Spleen (tissue), 11 donors: ENCODE measurements at regions not wholly inside any gene's neighbourhood (a gene's known extent, or its start where the extent isn't known, plus 50 kb on each side); places are given as distances from the start of the nearest gene placed in this dataset.
"Not testable (repeated sequence)": the region's sequence is repeated elsewhere in the genome, so short reads cannot be mapped to it uniquely, and the experiment has no call there.

Experiments used
- DNase-seq: peaks from one replicate; pipeline ENCODE4 v3.0.0-alpha.2; 2020
- H3K27ac ChIP-seq, 8 donors: fragments of 200-600 bp; sonication (generic) in 7 of 8; 1 replicate in 4 of 8; 2 replicates in 4 of 8; pipeline versions ENCODE4 v1.5.0 to v1.8.0; 2016 to 2021; ENCODE audit warnings: inconsistent platforms in 4 of 8, mild to moderate bottlenecking in 4 of 8, moderate library complexity in 1 of 8
- H3K27me3 ChIP-seq, 7 donors: fragments of 200-600 bp; sonication (generic) in 6 of 7; replicated peaks in 1 of 7; 1 replicate in 4 of 7; 2 replicates in 3 of 7; pipeline versions ENCODE4 v1.5.0 to v1.8.0; 2016 to 2021; ENCODE audit warnings: inconsistent platforms in 3 of 7, mild to moderate bottlenecking in 1 of 7
- H3K36me3 ChIP-seq, 6 donors: fragments of 200-600 bp; sonication (generic) in 5 of 6; 1 replicate in 4 of 6; 2 replicates in 2 of 6; pipeline versions ENCODE4 v1.5.0 to v1.8.0; 2016 to 2021; ENCODE audit warnings: inconsistent platforms in 2 of 6
- H3K4me1 ChIP-seq, 6 donors: fragments of 200-600 bp; sonication (generic) in 5 of 6; 1 replicate in 3 of 6; 2 replicates in 3 of 6; pipeline versions ENCODE4 v1.5.0 to v1.8.0; 2016 to 2021; ENCODE audit warnings: inconsistent platforms in 3 of 6
- H3K4me3 ChIP-seq, 8 donors: fragments of 200-600 bp; sonication (generic) in 7 of 8; 1 replicate in 4 of 8; 2 replicates in 4 of 8; pipeline versions ENCODE4 v1.5.0 to v1.8.0; 2016 to 2021; ENCODE audit warnings: inconsistent platforms in 4 of 8, mild to moderate bottlenecking in 4 of 8, moderate library complexity in 2 of 8
- H3K9me3 ChIP-seq, 8 donors: fragments of 200-600 bp; sonication (generic) in 7 of 8; 1 replicate in 4 of 8; 2 replicates in 4 of 8; pipeline versions ENCODE4 v1.5.0 to v1.8.0; 2016 to 2021; ENCODE audit warnings: inconsistent platforms in 4 of 8
- POLR2A ChIP-seq, 3 donors: fragments of 450-650 bp; IDR thresholded peaks; one replicate each; pipeline ENCODE4 v1.5.1; 2017; ENCODE audit warnings: antibody characterized with exemption in 3 of 3, mild to moderate bottlenecking in 1 of 3
- POLR2AphosphoS5 ChIP-seq, 3 donors: sonication (generic); formaldehyde crosslinking; IDR thresholded peaks; one replicate each; pipeline ENCODE4 v1.5.1; 2017; ENCODE audit warnings: antibody characterized with exemption in 3 of 3
- WGBS, 5 donors: extraction: QIAGEN DNeasy Blood & Tissue Kit in 3 of 5; methylation state at CpG; one replicate each; pipeline versions ENCODE4 v1.1.5 to v1.1.7; 2013 to 2018; 5-methylcytosine and 5-hydroxymethylcytosine counted together
- intact Hi-C: fragments of 100-400 bp; cut with DNase I; formaldehyde crosslinking; loops from one replicate; pipeline ENCODE4 v1.15.0; 2023; ENCODE audit warnings: low total_unique reads
- TF ChIP-seq, protein P1 (sequence below), 11 experiments: fragments of 200-600 bp in 7 of 11; fragments of 450-650 bp in 4 of 11; sonication (generic) in 4 of 11; IDR thresholded peaks in 8 of 11; conservative IDR thresholded peaks in 3 of 11; 1 replicate in 7 of 11; 2 replicates in 4 of 11; pipeline versions ENCODE4 v1.4.0 to v1.8.0; 2016 to 2021; ENCODE audit warnings: antibody characterized with exemption in 11 of 11, inconsistent platforms in 4 of 11, mild to moderate bottlenecking in 1 of 11
- donor health status: healthy with polysubstance abuse.
- donor health status: DM: no; HTN: no; CAD: no; lungs with moderate emphysema.
- donor health status: DM: no; HTN: no; CAD: no.
- donor health status: Bipolar disorder and iron deficiency.
- donor health status: healthy.
- donor health status: DM: no; HTN: no; CAD: no.
- donor health status: DM: yes; HTN: yes; CAD: no.

DNA sequence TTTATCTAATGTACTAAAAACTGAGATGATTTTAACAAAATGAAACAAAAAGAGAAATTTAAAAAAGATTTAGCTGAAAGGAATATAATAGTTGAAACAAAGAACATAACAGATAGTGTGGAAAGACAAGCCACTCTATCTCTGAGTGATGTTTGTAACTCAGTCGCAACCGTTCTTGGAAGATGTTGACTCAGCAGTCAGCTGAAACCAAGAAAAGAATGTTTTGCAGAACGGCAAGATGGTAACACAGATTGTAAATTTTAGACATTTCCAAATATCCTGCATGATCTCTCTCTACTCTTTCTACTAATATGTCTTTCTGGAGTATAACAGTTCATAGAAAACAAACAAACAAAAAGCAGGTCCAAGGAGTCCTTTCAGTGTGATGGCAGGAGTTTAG is 746.1 kb upstream of the CDH6 start:
- intact Hi-C loops: no loop called here
- H3K9me3 ChIP-seq: peaks cover 0 to 25% (median 2%) of the 10 kb centered on the region in 8 donors
- H3K36me3 ChIP-seq: no peaks in the 10 kb centered on the region
- no peaks in the 10 kb centered on the region for H3K4me1 ChIP-seq
- H3K4me3 ChIP-seq: no peak overlapping the region
- H3K27me3 ChIP-seq: no peaks in the 10 kb centered on the region
- no peak overlapping the region for H3K27ac ChIP-seq
- TF ChIP-seq POLR2A (IDR thresholded peaks at IDR 0.05) (no peak), POLR2AphosphoS5 (IDR thresholded peaks at IDR 0.05) (no peak)
- 83 to 92% (median 88%) methylated on average over 3 of the region's 3 CpGs for WGBS, 5 donors
- no peak for DNase-seq

DNA sequence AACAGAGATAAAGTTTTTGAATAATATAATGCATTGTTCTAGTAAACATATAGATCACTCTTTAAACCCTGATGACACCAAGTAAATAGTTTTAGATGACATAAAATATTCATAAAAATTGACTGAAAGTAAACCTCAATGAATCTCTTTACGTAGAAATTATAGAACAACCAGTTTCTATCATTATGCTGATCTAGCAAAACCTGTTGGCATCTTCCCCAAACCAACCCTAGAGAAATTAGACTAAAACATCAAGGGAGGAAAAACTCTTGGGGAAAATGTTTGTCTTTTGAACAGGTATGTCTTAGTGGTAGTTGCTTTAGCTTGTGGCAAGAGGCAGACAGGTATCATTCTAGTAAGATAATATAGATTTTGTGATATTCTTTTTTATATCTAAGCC is 747.0 kb upstream of the CDH6 start:
- intact Hi-C loops: no loop called here
- Histone ChIP-seq H3K4me3 (no peak overlapping the region), H3K36me3 (no peaks in the 10 kb centered on the region), H3K4me1 (no peaks in the 10 kb centered on the region), H3K27me3 (no peaks in the 10 kb centered on the region), H3K9me3 (peaks cover 0 to 32% (median 5%) of the 10 kb centered on the region in 8 donors), H3K27ac (no peak overlapping the region)
- DNase-seq: no peak
- TF ChIP-seq POLR2AphosphoS5 (IDR thresholded peaks at IDR 0.05) (no peak), POLR2A (IDR thresholded peaks at IDR 0.05) (no peak)
- TF ChIP-seq, protein P1, sequence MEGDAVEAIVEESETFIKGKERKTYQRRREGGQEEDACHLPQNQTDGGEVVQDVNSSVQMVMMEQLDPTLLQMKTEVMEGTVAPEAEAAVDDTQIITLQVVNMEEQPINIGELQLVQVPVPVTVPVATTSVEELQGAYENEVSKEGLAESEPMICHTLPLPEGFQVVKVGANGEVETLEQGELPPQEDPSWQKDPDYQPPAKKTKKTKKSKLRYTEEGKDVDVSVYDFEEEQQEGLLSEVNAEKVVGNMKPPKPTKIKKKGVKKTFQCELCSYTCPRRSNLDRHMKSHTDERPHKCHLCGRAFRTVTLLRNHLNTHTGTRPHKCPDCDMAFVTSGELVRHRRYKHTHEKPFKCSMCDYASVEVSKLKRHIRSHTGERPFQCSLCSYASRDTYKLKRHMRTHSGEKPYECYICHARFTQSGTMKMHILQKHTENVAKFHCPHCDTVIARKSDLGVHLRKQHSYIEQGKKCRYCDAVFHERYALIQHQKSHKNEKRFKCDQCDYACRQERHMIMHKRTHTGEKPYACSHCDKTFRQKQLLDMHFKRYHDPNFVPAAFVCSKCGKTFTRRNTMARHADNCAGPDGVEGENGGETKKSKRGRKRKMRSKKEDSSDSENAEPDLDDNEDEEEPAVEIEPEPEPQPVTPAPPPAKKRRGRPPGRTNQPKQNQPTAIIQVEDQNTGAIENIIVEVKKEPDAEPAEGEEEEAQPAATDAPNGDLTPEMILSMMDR (IDR thresholded peaks at IDR 0.05 in 8 of 11, conservative IDR thresholded peaks at IDR 0.05 in 3 of 11): no peak
- 64 to 77% (median 75%) methylated on average over 1 of the region's 1 CpG for WGBS, 5 donors

DNA sequence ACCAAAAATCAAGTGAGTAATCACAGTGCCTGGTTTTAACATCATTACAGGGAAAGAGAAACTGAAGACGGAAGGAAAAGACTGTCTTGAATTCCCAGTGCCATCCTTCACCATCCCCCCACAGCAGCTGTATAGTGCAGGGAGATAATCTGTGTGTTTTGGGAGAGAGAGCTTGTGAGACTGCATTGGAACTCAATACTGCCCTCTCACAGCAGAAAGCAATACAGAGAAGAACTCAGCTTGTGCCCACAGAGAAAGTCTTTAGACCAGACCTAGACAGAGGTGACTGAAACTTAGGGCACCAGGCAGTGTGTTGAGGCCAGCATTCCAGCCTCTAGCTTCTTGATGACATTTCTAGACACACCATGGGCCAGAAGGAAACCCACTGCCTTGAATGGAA is 754.7 kb upstream of the CDH6 start:
- no peak overlapping the region for H3K27ac ChIP-seq
- TF ChIP-seq POLR2AphosphoS5 (IDR thresholded peaks at IDR 0.05): no peak
- TF ChIP-seq, protein P1 (IDR thresholded peaks at IDR 0.05 in 8 of 11, conservative IDR thresholded peaks at IDR 0.05 in 3 of 11): no peak
- TF ChIP-seq POLR2A (IDR thresholded peaks at IDR 0.05): no peak
- no peaks in the 10 kb centered on the region for H3K27me3 ChIP-seq
- no peaks in the 10 kb centered on the region for H3K36me3 ChIP-seq
- WGBS, 5 donors: 67 to 93% (median 84%) methylated on average over 1 of the region's 1 CpG
- intact Hi-C loops: no loop called here
- peaks cover 0 to 54% (median 38%) of the 10 kb centered on the region in 8 donors for H3K9me3 ChIP-seq
- H3K4me3 ChIP-seq: no peak overlapping the region
- no peaks in the 10 kb centered on the region for H3K4me1 ChIP-seq
- no peak for DNase-seq

DNA sequence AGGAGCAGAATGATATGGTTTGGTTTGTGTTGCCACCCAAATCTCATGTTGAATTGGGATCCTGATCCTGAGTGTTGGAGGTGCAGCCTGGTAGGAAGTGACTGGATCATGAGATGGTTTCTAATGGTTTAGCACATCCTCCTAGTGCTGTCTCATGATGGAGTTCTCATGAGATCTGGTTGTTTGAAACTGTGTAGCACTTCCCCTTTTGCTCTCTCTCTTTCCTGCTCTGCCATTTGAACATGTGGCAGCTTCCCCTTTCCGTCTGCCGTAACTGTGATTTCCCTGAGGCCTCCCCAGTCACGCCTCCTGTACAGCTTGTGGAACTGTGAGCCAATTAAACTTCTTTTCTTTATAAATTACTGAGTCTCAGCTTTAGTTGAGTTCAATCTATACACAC is 756.8 kb upstream of the CDH6 start:
- H3K4me3 ChIP-seq: no peak overlapping the region
- H3K27ac ChIP-seq: no peak overlapping the region
- 15 to 39% (median 30%) methylated on average over 3 of the region's 3 CpGs for WGBS, 5 donors
- H3K36me3 ChIP-seq: no peaks in the 10 kb centered on the region
- DNase-seq: no peak
- peaks cover 0 to 44% (median 32%) of the 10 kb centered on the region in 8 donors for H3K9me3 ChIP-seq
- no peaks in the 10 kb centered on the region for H3K4me1 ChIP-seq
- intact Hi-C loops: no loop called here
- TF ChIP-seq POLR2A (IDR thresholded peaks at IDR 0.05) (no peak), POLR2AphosphoS5 (IDR thresholded peaks at IDR 0.05) (no peak)
- TF ChIP-seq, protein P1 (IDR thresholded peaks at IDR 0.05 in 8 of 11, conservative IDR thresholded peaks at IDR 0.05 in 3 of 11): no peak
- H3K27me3 ChIP-seq: no peaks in the 10 kb centered on the region

DNA sequence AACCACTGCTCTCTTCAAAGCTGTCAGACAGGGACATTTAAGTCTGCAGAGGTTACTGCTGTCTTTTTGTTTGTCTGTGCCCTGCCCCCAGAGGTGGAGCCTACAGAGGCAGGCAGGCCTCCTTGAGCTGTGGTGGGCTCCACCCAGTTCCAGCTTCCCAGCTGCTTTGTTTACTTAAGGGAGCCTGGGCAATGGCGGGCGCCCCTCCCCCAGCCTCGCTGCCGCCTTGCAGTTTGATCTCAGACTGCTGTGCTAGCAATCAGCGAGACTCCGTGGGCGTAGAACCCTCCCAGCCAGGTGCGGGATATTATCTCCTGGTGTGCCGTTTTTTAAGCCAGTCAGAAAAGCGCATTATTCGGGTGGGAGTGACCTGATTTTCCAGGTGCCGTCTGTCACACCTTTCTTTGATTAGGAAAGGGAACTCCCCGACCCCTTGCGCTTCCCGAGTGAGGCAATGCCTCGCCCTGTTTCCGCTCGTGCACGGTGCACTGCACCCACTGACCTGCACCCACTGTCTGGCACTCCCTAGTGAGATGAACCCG is 764.5 kb upstream of the CDH6 start:
- peaks cover 0 to 14% (median 4%) of the 10 kb centered on the region in 8 donors for H3K9me3 ChIP-seq
- H3K36me3 ChIP-seq, H3K27ac ChIP-seq, DNase-seq, intact Hi-C loops, H3K4me3 ChIP-seq, H3K27me3 ChIP-seq, H3K4me1 ChIP-seq: not testable (repeated sequence)
- WGBS, 5 donors: 82 to 92% (median 88%) methylated on average over 17 to 20 of the region's 20 CpGs
